ENCODE measurements at regions not wholly inside any gene's neighbourhood (a gene's known extent, or its start where the extent isn't known, plus 50 kb on each side); places are given as distances from the start of the nearest gene placed in this dataset.

DNA sequence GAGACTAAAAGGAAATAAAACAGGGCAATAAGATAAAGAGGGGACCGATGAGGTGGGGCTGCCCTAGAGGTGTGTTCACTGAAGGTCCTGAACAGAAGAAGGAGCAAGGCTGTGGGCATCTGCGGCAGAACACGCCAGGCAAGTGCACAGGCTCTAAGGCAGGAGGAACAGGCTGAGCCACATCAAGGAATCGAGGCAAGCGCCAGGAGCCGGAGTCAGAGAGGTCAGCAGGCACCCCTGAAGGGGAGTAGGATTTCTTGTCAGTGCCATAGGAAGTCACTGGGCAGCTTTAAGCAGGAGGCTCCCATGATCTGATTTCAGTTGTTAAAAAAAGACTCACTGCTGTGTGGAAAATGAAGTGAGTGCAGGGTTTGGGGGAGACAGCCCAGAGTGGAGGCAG lies 186.5 kb downstream of the KATNIP start (continued):
- TF ChIP-seq, protein P1, sequence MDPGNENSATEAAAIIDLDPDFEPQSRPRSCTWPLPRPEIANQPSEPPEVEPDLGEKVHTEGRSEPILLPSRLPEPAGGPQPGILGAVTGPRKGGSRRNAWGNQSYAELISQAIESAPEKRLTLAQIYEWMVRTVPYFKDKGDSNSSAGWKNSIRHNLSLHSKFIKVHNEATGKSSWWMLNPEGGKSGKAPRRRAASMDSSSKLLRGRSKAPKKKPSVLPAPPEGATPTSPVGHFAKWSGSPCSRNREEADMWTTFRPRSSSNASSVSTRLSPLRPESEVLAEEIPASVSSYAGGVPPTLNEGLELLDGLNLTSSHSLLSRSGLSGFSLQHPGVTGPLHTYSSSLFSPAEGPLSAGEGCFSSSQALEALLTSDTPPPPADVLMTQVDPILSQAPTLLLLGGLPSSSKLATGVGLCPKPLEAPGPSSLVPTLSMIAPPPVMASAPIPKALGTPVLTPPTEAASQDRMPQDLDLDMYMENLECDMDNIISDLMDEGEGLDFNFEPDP (CRISPR knock-in tag; conservative IDR thresholded peaks at IDR 0.05): no peak

DNA sequence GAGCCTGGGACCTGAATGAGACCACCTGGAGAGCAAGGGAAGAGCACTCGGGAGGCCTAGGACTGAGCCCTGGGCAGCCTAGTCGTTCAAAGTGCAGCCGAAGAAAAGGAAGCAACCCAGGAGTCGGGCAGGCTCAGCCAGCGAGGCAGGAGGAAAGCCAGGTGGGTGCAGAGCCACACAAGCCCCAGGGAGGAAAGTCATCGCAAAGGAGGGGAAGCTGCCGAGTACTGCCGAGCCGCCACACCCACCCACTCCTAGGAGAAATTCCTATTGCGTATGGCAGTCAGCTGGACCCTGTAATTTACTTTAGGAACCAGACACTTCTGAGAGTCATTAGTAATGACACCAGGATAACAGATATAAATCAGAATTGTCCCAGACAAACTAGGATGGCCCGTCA lies 187.6 kb downstream of the KATNIP start:
- intact Hi-C loops (cut with micrococcal nuclease; ENCODE audit: unreplicated experiment) (no loop called here), in situ Hi-C loops (cut with HindIII; ENCODE audit: extremely low pct_ligation_motif_present, low pct_unique_long_range_greater_than_20kb) (no loop called here)
- ChIA-PET POLR2A (no interaction called here), CTCF (ENCODE audit: low intra/inter-chr PET ratio, low total read pairs) (no interaction called here)
- no peak overlapping the region for H3K27ac ChIP-seq (ENCODE audit: extremely low read length, insufficient read depth, low read length)
- no peak for FAIRE-seq
- no TSS peak for BruUV-seq (replicated peaks)
- no peak overlapping the region for H3K9ac ChIP-seq (ENCODE audit: insufficient read depth, low read depth, low read length)
- DNase-seq (ENCODE audit: low spot score): no peak
- no peak for ATAC-seq
- TF ChIP-seq ZNF546 (CRISPR knock-in tag; conservative IDR thresholded peaks at IDR 0.05) (no peak), MXD4 (CRISPR knock-in tag; IDR thresholded peaks at IDR 0.05) (no peak)
- H4K20me1 ChIP-seq (ENCODE audit: insufficient read depth, low read length): no peaks in the 10 kb centered on the region
- H3K4me2 ChIP-seq (ENCODE audit: low read depth, low read length): no peak overlapping the region
- H3K4me3 ChIP-seq (replicated peaks in 1 of 3; ENCODE audit: insufficient read depth in 1 of 3, low read depth in 2 of 3, low read length in 3 of 3): no peak overlapping the region
- H3K27me3 ChIP-seq (ENCODE audit: control insufficient read depth in 1 of 2, insufficient read depth in 2 of 2, low read length in 2 of 2): no peaks in the 10 kb centered on the region
- no peak overlapping the region for H2AFZ ChIP-seq (ENCODE audit: low read length)
- 90% methylated on average over 11 of the region's 11 CpGs for WGBS (ENCODE audit: low lambda C conversion rate)
- H3K9me3 ChIP-seq (ENCODE audit: low read length): no peaks in the 10 kb centered on the region
- H3K79me2 ChIP-seq (ENCODE audit: insufficient read depth, low read length): no peaks in the 10 kb centered on the region
- H3K36me3 ChIP-seq (replicated peaks in 1 of 2; ENCODE audit: control insufficient read depth in 1 of 2, insufficient read depth in 2 of 2, low read length in 2 of 2): peaks cover 2 to 8% of the 10 kb centered on the region in 2 experiments; a peak in 2 of 5 replicates
- H3K4me1 ChIP-seq (ENCODE audit: insufficient read depth, low read length): no peaks in the 10 kb centered on the region

Small RNA genes lying in the stretch of these regions (small RNA-seq; reads per million reads assigned to genes)
- 0 reads per million in 3 experiments for gene RF00019 (ENCODE audit: insufficient read depth in 2 of 3, insufficient read length in 3 of 3, low read depth in 2 of 3, low replicate concordance in 1 of 3)

All from HepG2 (cell line).